ENCODE measurements at regions not wholly inside any gene's neighbourhood (a gene's known extent, or its start where the extent isn't known, plus 50 kb on each side); places are given as distances from the start of the nearest gene placed in this dataset.
"Not testable (repeated sequence)": the region's sequence is repeated elsewhere in the genome, so short reads cannot be mapped to it uniquely, and the experiment has no call there.

- CTCF ChIA-PET, result no interaction called here
- Histone ChIP-seq H3K4me2 (ENCODE audit: low read length) (no peak overlapping the region), H3K27ac (ENCODE audit: low read length) (no peak overlapping the region), H4K20me1 (ENCODE audit: low read length) (no peaks in the 10 kb centered on the region), H3K9me3 (ENCODE audit: low read length) (peaks cover 4% of the 10 kb centered on the region; the same call in 1 of the 2 replicates), H3K79me2 (ENCODE audit: low read length) (no peaks in the 10 kb centered on the region), H3K9me2 (replicated peaks; ENCODE audit: low read length) (no peaks in the 10 kb centered on the region), H3K4me3 (ENCODE audit: low read length) (no peak overlapping the region), H2AFZ (ENCODE audit: low read length) (no peak overlapping the region), H3K4me1 (ENCODE audit: insufficient read depth, low read length) (peaks cover 19% of the 10 kb centered on the region), H3K9ac (ENCODE audit: low read length) (no peak overlapping the region), H3K27me3 (ENCODE audit: low read length) (no peaks in the 10 kb centered on the region), H3K36me3 (ENCODE audit: low read depth, low read length) (no peaks in the 10 kb centered on the region; the same call in 1 of the 2 replicates), H3F3A (ENCODE audit: low read length, unreplicated experiment) (no peaks in the 10 kb centered on the region)
- ATAC-seq, result no peak
- POLR2A ChIA-PET (ENCODE audit: unreplicated experiment), result no interaction called here
- DNase-seq, result no peak
- BruUV-seq (replicated peaks), result no TSS peak
- intact Hi-C loops (cut with micrococcal nuclease), result no loop called here
- TF ChIP-seq CTCF (conservative IDR thresholded peaks at IDR 0.05; ENCODE audit: low read depth, low read length), result no peak
- TF ChIP-seq EZH2phosphoT487 (IDR thresholded peaks at IDR 0.05; ENCODE audit: borderline replicate concordance, low read length), result no peak
- no peak for TF ChIP-seq EZH2 (IDR thresholded peaks at IDR 0.05; ENCODE audit: low read length, unreplicated experiment)
Observed at GRCh38 chr1:185648858-185649589, 85.2 kb upstream of the HMCN1 start.

DNA sequence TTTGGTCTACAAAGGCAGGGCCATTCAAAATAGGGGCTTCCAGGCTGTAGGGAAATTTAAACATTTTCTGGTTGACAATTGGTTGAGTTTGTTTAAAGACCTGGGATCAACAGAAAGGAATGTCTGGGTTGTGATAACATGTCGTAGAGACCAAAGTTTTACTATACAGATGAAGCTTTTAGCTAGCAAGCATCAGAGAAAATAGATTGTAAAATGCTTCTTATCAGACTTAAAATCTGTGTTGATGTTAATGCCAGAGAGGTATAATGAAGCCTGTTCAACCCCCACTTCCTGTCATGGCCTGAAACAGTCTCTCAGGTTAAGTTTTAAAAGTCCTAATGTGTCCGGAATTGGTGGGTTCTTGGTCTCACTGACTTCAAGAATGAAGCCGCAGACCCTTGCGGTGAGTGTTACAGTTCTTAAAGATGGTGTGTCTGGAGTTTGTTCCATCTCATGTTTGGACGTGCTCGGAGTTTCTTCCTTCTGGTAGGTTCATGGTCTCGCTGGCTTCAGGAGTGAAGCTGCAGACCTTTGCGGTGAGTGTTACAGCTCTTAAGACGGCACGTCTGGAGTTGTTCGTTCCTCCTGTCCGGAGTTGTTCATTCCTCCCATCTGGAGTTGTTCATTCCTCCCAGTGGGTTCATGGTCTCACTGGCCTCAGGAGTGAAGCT is 86.5 kb upstream of the HMCN1 start:
- CTCF ChIA-PET, result not testable (repeated sequence)

DNA sequence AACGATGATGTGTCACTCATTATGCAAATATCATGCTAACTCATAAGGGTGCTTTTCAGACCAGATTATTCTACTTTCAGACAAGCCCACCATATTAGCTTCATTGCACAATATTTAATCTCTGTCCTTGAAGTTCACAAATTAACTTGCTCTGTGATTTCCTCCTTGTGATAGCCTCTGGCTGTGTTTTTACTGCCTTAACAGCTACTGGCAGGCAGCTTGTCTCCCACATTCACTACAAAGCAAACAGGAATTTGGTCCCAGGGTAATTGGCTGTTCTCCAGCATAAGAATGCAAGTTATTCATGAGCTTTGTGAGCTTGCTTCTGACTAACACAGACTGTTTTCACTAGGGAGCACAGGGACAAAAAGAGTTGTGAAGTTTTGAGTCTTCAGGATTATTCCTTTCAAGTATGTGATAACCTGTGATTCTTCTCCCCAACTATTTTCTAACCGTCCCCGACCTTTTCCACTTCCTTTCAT is 87.9 kb upstream of the HMCN1 start:
- BruUV-seq (replicated peaks), result no TSS peak
- Histone ChIP-seq H3K4me3 (ENCODE audit: low read length) (peak overlapping the region; percentile 45), H3F3A (ENCODE audit: low read length, unreplicated experiment) (no peaks in the 10 kb centered on the region), H3K4me2 (ENCODE audit: low read length) (peak overlapping the region; percentile 73), H3K4me1 (ENCODE audit: insufficient read depth, low read length) (peaks cover 19% of the 10 kb centered on the region), H3K79me2 (ENCODE audit: low read length) (no peaks in the 10 kb centered on the region), H3K36me3 (ENCODE audit: low read depth, low read length) (no peaks in the 10 kb centered on the region; the same call in 1 of the 2 replicates), H3K27me3 (ENCODE audit: low read length) (no peaks in the 10 kb centered on the region), H3K9ac (ENCODE audit: low read length) (no peak overlapping the region), H2AFZ (ENCODE audit: low read length) (no peak overlapping the region), H3K27ac (ENCODE audit: low read length) (peak overlapping the region; percentile 57), H4K20me1 (ENCODE audit: low read length) (no peaks in the 10 kb centered on the region), H3K9me2 (replicated peaks; ENCODE audit: low read length) (no peaks in the 10 kb centered on the region), H3K9me3 (ENCODE audit: low read length) (peaks cover 5% of the 10 kb centered on the region; the same call in 1 of the 2 replicates)
- CTCF ChIA-PET, result interaction anchor here (0.7 to 1.1 kb wide), 2 partner anchors 86 to 493 kb away, joined by 3 to 7 read pairs; no protein-coding TSS in a partner anchor
- POLR2A ChIA-PET (ENCODE audit: unreplicated experiment), result interaction anchor here (0.6 to 0.7 kb wide), 2 partner anchors 81 to 272 kb away, joined by 3 to 5 read pairs; no protein-coding TSS in a partner anchor
- ATAC-seq (peak; percentile 87), DNase-seq (peak; percentile 95)
- intact Hi-C loops (cut with micrococcal nuclease), result no loop called here
- no peak for TF ChIP-seq CTCF (conservative IDR thresholded peaks at IDR 0.05; ENCODE audit: low read depth, low read length)
- TF ChIP-seq EZH2 (IDR thresholded peaks at IDR 0.05; ENCODE audit: low read length, unreplicated experiment), result no peak
- no peak for TF ChIP-seq EZH2phosphoT487 (IDR thresholded peaks at IDR 0.05; ENCODE audit: borderline replicate concordance, low read length)

More for the DNA sequence above, 86.5 kb upstream of the HMCN1 start:
- ATAC-seq; H3K9me2 ChIP-seq (replicated peaks; ENCODE audit: low read length); POLR2A ChIA-PET (ENCODE audit: unreplicated experiment); BruUV-seq (replicated peaks); H3K27me3 ChIP-seq (ENCODE audit: low read length); H3K27ac ChIP-seq (ENCODE audit: low read length); DNase-seq; H3K4me2 ChIP-seq (ENCODE audit: low read length); H3K36me3 ChIP-seq (ENCODE audit: low read depth, low read length); H3K9me3 ChIP-seq (ENCODE audit: low read length); intact Hi-C loops (cut with micrococcal nuclease); H3K79me2 ChIP-seq (ENCODE audit: low read length); H3K4me3 ChIP-seq (ENCODE audit: low read length); H3K9ac ChIP-seq (ENCODE audit: low read length); H2AFZ ChIP-seq (ENCODE audit: low read length); H3F3A ChIP-seq (ENCODE audit: low read length, unreplicated experiment); H4K20me1 ChIP-seq (ENCODE audit: low read length): not testable (repeated sequence)
- H3K4me1 ChIP-seq (ENCODE audit: insufficient read depth, low read length), result peaks cover 19% of the 10 kb centered on the region

All from PC-3 (cell line).